NCI-H2196 treated with DMSO at 0.1 percent for 48 hours (cell line): ENCODE measurements at regions not wholly inside any gene's neighbourhood (a gene's known extent, or its start where the extent isn't known, plus 50 kb on each side); places are given as distances from the start of the nearest gene placed in this dataset.

Source experiments
- DNase-seq: peaks from one replicate; lab custom pipeline; 2025; ENCODE audit not compliant: unreplicated experiment; lab: John Stamatoyannopoulos, UW

DNA sequence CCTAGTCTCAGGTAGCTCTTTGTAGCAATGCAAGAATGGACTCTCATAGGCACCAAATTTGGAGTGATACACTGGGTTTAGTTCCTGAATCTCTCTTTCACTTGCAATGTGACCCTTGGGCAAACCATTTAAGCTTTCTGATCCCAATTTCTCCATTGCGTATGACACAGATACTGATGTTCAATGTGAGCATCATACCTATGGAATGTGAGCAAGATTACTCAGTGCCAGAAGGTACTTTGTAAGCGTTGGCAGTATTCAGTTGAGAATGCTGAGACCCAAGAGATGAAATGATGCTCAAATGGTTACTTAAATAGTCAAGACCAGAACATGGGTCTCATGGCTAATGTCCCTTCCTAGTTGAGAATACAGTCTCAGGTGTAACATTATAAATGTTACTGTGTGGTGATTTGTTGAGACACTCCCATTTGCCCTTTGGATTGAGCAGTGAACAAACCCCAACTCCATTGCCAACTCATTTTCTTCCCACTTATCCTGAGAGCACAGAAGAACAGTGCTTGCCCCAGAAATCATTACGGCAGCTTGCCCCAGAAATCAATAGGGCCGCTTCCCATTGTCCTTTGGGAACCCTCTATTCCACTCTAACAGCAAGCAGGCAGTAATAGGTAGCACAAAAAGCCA lies 134.1 kb downstream of the SOX9 start:
- no peak for DNase-seq

DNA sequence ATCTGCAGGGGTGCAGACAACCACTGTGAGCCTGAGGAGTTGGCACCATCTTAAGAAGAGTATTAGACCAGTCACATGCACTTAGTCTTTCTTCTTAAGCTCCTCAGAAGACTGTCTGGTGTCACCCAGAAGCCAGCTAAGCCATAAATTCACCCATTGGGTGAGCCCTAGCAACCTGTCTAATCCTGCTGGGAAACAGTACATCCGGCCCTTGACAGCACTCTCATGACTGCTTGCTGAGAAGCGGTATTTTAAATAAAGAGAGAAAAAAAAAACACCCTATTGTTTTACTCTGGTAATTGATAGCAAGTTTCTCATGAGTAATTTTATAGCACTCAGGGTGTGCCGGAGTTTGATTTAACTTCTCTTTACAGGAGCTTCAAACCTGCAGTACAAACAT lies 134.7 kb downstream of the SOX9 start:
- DNase-seq, result no peak

DNA sequence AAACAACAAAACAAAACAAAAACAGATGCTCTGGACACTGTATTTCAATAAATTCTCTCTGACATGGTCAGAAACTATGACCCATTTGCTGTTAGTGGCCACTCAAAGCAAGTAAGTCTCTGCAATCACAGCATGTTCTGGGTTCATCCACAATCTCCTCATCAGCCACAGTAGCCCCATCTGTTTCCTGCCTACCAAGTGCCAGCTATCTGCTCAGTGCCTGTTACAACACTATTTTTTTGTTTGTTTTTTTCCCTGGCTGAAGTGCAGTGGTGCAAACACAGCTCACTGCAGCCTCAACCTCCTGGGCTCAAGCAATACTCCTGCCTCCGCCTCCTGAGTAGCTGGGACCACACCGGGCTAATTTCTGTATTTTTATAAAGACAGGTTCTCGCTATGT lies 137.9 kb downstream of the SOX9 start:
- no peak for DNase-seq

DNA sequence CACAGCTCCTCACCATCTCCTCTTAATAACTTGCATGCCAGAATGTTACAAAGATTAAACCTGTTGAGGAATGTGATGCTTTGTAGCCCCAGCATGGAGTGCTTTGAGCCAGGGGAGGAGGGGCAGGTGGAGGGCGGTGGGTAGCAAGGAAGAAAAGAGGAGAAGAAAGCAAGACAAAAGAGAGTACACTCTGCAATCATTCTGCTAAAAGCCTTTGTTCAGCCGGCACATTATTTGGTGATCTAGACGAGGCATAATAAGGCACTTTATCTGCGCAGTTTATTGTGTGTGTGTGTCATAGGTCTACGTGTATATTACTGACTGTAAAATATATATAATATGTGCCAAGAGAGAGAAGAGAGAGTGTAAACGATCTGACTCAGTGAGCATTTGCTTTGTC lies 139.1 kb downstream of the SOX9 start:
- no peak for DNase-seq

DNA sequence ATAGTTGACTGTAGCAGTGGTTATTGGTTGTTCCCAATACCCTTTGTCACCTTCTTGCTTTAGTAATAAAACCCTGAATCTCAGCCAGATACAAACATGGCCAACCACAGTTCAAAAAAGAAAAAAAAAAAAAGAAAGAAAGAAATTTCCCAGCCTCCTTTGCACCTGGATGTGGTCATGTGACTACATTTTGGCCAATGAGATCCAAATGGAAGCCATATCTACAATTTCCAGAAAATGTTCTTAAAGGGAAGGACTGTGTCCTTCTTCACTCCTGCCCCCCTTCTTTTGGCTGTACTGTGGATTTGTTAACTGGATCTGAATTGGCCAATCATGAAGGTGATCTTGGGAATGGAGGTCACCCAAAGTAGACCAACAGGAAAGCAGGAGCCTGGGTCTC lies 141.9 kb downstream of the SOX9 start:
- DNase-seq, result no peak

DNA sequence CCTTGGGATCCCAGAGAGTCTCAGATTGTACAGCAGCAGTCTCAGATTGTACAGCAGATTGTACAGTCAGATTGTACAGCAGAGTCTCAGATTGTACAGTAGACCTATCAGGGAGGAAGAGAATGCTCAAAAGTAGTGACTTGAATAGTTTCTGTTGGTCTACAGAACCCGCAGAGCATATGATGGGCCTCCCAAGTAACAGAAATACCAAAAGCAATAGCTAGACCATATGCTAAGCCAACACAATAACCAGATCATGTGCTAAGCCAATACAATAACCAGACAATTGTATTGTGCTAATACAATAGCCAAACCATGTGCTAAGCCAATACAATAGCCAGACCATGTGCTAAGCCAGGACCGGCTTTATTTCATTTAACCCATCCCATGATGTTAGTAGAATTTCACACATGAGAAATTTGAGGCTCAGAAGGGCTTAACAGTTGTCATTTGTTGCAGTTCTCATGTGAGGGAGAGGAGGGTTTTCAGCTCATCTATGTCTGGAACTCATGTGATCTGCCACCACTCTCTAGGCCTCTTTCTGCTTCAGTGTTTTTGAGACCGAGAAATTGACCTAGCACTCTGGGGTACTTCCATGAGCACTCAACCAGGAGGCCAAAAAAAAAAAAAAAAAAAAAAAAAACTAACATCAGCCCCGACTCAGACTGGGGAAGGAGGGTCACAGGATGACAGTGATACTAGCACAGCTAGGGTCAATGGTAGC lies 144.0 kb downstream of the SOX9 start:
- DNase-seq, result no peak

DNA sequence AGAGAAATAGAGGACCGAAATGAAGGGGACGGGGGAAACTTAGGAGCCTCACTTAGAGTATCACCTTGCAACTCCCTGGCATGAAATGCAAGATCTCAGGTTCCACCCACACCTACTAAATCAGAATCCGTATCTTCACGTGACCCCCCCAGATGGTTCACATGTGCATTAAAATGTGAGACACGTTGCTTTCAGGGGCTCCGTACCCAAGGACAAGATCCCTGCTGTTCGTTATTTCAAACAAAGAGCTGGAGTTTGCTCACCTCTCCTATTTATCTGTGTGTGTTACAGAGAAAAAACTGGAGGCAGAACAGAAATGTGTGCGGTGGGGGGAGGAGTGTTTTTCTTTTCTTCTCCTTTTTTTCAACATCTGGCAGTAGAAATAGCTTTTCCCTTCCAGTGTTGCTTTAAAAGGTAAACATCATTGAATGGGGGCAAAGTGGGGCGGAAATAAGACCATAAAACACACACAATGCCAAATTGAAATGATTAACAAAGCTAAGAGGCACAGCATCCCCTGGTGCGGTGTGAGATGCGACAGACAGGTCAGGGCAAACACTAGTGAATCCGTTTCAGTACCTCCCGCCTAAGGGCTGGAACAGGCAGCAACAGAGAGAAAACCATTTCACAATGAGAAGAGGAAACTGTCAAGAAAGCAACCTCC lies 145.4 kb downstream of the SOX9 start:
- no peak for DNase-seq

DNA sequence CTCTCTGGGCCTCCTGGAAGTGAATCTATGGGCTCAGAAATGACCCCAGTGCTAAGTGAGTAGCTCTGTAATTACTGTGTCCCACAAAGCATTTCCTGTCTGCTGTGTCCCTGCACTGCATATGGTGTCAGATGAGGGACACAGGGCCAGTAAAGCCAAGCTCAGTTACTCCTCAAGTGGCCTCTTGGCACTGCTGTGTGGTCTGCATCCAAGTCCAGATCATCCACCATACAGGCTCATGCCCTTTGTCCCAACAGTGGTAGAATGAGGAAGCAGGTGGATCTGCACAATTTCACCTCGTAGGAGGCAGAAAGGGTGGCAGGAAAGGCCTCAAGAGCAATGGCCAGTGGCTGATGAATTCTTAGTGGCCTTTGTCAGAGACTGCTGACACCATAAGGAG lies 146.8 kb downstream of the SOX9 start:
- DNase-seq, result peak; percentile 85

DNA sequence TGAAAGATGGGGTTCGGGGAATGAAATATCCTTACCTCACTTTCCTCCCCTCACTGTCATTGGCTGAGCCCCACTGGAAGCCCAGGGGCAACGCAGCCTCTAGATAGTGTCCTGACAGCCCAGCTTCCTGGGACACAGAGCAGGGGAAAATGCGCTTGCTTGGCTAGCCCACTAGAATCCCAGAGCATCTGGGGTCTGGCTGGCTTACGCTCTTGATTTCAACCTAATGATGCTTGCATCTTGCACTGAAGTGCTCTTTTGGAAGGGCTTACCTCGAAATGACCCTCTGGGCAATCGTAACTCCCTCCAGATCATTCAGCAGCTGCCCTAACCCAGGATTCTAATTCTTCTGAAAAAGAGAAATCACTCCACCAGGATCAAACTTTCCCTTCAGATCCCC lies 147.6 kb downstream of the SOX9 start:
- no peak for DNase-seq

DNA sequence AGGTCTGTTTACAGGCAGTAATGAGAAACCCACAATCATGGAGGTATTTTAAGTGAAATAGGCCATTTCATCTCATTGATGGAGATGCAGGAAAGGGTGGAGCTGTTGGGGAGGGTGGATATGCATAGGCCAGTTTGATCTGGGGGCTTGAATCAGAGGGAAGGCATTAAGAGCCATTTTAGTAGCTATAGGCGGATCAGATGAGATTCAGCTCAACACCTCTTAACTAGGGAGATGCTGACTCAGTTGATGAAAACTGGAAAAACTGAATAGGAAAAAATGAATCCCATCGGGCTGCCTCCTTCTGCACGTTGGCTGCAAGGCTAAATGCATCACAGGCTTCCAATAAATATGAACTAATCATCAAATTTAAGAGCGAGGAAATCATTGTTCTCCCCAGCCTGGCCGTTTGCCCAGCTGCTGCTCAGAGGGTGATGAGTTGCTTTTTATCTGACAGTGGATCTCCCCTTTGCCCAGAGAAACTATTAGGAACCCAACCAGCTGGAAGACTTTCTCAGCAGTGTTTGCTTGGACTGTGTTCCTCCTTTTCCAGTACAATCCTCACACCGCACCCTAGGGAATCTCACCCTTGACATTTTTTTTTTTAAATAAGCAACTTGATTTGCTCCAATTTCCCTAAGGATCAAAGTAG lies 149.6 kb downstream of the SOX9 start:
- peak; percentile 52 for DNase-seq

DNA sequence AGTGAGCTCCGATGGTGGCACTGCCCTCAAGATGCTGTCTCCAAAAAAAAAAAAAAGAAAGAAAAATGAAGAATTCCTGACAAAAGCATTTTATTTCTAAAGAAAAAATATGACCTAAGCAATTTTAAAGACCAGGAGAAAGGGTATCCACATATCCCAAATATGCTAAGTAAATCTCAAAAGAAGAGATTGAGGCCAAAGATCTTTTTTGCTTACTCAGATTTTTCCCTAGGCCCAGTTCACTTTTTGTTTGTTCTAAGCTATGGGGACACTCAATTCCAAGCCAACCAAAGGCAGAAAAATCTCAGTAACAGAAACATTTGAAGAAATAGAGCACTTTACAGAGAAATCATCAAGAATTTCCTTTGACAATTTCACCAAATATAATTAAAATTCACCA lies 150.8 kb downstream of the SOX9 start:
- no peak for DNase-seq

DNA sequence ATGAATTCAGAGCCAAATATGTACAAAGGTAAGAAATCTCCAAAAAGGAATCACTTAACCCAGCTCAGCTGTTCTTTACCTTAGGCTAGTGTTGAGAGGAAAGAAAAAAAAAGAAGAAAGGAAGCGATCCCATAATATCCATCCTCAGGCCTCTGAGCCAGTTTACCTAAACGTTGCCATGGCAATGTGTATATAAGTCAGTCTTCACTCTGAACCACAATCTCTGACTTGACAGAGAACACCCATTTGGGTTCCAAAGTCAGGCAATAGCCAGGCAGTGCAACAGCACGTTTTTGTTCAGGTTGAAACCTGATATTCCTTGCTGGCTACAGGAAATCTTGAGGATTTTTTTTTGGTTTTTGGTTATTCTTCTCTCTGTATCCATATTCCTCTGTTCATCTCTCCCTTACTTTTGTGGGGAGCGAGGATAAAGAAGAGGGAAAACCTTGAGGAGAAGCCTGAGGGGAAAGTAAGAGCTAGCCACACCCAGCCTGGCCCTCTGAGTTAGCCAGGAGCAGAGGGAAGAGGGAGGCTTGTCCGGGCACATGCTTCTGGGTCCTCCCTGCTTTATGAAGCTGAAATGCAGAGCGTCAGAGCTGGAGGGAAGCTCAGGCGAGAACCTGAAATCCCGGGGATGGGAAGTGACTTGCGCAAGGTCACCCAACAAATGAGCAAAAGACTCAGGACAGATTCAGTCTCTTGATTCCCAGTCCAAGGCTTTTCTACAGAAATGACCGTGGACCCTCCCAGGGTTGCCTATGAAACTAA lies 152.7 kb downstream of the SOX9 start:
- no peak for DNase-seq

DNA sequence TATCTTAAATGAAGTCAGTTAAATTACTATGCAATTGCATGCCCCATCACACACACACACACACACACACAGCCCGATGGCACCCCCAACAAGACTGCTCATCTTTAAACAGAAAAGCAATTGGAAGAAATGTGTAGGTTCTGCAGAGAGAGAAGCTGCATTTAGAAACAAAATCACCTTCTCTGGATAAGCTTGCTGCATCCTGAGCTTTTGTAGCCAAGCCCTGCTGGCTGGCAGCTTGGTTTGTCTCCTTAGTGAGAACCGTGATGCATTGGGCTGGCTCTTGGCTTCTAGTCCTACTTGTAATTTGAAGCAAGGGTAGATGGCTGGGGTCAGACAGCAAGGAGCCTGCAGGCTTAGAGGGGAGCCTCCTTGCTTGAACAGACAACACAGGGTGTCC lies 153.8 kb downstream of the SOX9 start:
- DNase-seq, result peak; percentile 46

DNA sequence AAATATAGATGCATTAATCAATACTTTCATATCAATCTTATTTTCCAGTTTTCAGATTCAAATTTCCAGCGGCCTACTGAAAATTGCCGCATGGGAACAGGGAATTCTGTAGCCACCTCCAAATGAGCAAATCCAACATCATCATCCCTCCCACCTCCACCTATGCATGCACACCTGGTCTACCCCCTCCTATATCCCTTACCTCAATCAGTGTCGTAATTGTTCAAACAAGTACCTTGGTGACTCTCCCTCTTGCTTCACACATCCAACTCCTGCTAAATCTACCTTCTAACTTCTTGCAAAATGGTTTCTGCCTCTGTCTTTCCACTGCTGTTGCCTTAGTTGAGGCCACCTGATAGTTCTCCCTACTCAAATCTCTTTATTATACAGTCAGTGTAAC lies 160.1 kb downstream of the SOX9 start:
- DNase-seq, result no peak

DNA sequence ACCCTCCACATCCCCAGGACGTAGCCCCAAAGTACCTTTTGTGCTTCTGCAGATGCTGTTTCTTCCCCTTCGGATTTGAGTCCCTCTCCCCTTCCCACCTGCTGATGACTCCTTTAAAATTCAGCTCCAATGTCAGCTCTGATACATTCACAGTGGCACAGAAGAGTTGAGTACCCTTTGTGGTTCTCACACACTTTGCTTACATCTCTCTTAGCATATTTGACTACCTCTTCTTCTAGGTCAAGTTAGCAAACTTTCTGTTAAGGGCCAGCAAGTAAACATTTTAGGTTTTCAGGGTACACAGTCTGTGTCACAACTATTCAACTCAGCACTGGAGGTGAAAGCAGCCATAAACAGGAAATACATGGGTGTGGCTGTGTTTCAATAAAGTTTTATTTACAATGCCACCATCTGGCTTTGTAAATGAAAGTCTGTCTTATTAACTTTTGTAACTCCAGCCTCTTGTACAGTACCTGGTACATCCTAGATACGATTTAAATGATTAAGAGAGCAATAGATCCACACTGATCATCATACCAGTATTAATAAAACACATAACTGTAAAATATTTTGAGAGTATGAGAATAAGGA lies 161.7 kb downstream of the SOX9 start:
- DNase-seq, result no peak

DNA sequence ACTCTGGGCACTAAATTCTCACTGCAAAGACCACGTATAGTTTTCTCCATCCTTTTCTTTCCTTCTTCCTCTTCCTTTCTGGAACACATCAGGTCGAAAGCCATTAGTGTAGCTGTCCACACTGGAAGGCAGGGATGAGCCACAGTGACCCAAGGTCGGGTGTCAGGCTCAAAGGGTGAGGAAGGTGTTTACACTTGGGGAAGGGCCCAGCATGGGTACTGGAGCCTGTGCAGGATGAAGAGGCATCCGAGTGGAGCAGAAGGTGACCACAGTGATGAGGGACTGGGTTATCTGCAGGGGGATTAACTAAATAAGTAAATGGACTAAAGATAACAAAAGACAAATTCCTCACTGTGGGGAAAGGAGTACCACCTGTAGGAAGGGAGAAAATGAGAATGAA lies 164.0 kb downstream of the SOX9 start:
- DNase-seq, result no peak

DNA sequence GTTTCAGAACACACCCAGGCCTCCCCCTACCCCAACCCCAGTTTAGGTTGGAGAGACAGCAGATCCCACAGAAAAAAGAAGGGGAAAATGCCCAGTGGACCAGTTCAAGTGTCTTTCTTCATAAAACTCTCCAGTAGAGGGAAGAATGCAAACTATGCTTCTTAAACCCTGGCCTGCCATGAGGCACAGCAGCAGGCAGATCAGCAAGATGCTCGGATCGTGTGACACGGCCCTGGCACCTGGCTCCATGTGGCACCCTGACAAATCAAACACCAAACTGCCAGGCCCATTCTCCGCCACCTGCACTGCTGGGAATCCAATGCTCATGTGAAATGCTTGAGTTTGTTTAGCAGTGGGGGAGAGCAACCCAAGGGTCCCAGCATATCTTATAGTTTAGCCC lies 166.8 kb downstream of the SOX9 start:
- peak; percentile 73 for DNase-seq

DNA sequence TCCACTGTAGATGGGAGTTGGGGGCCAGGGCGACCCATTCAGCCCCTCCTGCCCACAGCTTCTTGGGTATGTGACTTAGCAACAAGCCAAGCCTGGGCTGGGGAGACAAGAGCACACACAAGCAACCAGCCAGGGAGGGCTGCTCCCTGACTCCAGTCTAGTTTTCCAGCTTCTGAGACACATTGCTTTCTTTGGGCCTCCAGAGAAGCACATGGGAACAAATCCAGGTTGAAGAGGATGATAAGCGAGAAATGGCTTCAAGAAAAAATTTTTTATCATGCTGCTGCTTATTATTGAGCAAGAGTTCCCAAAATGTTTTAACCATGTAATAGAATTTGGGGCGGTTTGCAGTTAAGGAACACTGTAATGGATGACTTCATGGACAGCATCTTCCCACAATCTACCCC lies 173.7 kb downstream of the SOX9 start:
- no peak for DNase-seq

DNA sequence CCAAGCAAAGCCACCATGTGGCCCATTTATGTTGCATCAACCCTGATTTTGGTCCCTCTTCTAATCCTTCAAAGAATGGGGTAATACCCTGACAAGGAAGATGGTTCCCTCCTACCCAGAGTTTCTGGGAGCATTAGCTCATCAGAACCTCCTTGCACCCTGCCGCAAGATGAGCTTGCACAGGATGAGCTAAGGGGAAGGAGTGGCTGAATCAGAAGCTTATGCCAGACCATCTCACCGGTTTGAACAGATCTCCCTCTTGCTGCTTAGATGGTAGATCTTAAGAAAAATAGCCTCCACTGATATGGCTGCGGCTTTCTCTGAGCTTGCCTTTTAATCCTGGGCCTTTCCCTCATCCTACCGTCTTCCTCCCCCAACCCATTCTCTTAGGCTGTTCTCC lies 175.1 kb downstream of the SOX9 start:
- no peak for DNase-seq

DNA sequence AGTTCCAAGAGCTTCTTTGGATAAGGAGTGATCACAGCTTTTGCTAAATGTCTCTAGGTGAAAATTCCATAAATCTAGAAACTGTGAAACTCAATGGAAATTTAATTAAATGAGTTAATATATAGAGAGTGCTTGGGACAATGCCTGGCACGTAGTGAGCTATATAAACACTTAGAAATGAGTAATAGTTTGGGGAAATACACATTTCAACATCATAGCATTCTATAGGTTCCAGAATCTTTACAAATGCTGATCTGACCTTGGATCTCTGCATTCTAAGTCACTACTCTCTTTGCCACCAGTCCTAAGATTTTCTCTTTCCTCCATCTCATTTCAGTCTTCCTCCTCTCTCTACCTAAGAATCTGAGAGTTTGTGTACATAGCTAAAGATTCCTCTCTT lies 175.6 kb downstream of the SOX9 start:
- DNase-seq, result no peak
